ENCODE measurements at regions not wholly inside any gene's neighbourhood (a gene's known extent, or its start where the extent isn't known, plus 50 kb on each side); places are given as distances from the start of the nearest gene placed in this dataset.
"Not testable (repeated sequence)": the region's sequence is repeated elsewhere in the genome, so short reads cannot be mapped to it uniquely, and the experiment has no call there.

GRCh38 chrX:856566-857290 is 226.1 kb downstream of the SHOX start:
- DNase-seq (ENCODE audit: low spot score), result no peak

- DNase-seq (ENCODE audit: low spot score), result no peak
Measured at GRCh38 chrX:853304-853703, 222.7 kb downstream of the SHOX start.

- DNase-seq (ENCODE audit: low spot score), result no peak
Measured at GRCh38 chrX:850471-850916, 219.9 kb downstream of the SHOX start.

- no peak for DNase-seq (ENCODE audit: low spot score)
Measured at GRCh38 chrX:848386-848785, 217.8 kb downstream of the SHOX start.

- DNase-seq (ENCODE audit: low spot score), result no peak
Measured at GRCh38 chrX:843306-843705, 212.7 kb downstream of the SHOX start.

- DNase-seq (ENCODE audit: low spot score), result no peak
Measured at GRCh38 chrX:840556-840955, 210.0 kb downstream of the SHOX start.

- DNase-seq (ENCODE audit: low spot score), result not testable (repeated sequence)
Measured at GRCh38 chrX:838666-839065, 208.1 kb downstream of the SHOX start.

GRCh38 chrX:835857-836256 is 205.3 kb downstream of the SHOX start:
- not testable (repeated sequence) for DNase-seq (ENCODE audit: low spot score)

- DNase-seq (ENCODE audit: low spot score), result no peak
Measured at GRCh38 chrX:830532-830931, 199.9 kb downstream of the SHOX start.

GRCh38 chrX:829145-829544 is 198.6 kb downstream of the SHOX start:
- no peak for DNase-seq (ENCODE audit: low spot score)

GRCh38 chrX:828411-828959 is 197.9 kb downstream of the SHOX start:
- no peak for DNase-seq (ENCODE audit: low spot score)

GRCh38 chrX:826448-826847 is 195.9 kb downstream of the SHOX start:
- DNase-seq (ENCODE audit: low spot score), result no peak

- no peak for DNase-seq (ENCODE audit: low spot score)
Measured at GRCh38 chrX:825991-826390, 195.4 kb downstream of the SHOX start.

GRCh38 chrX:823073-823472 is 192.5 kb downstream of the SHOX start:
- not testable (repeated sequence) for DNase-seq (ENCODE audit: low spot score)

- no peak for DNase-seq (ENCODE audit: low spot score)
Measured at GRCh38 chrX:821327-822107, 190.9 kb downstream of the SHOX start.

- no peak for DNase-seq (ENCODE audit: low spot score)
Measured at GRCh38 chrX:819684-820083, 189.1 kb downstream of the SHOX start.

GRCh38 chrX:817759-818300 is 187.2 kb downstream of the SHOX start:
- no peak for DNase-seq (ENCODE audit: low spot score)

GRCh38 chrX:817147-817546 is 186.6 kb downstream of the SHOX start:
- not testable (repeated sequence) for DNase-seq (ENCODE audit: low spot score)

- no peak for DNase-seq (ENCODE audit: low spot score)
Measured at GRCh38 chrX:816411-816810, 185.8 kb downstream of the SHOX start.

- no peak for DNase-seq (ENCODE audit: low spot score)
Measured at GRCh38 chrX:810186-810585, 179.6 kb downstream of the SHOX start.

- DNase-seq (ENCODE audit: low spot score), result no peak
Measured at GRCh38 chrX:809081-809480, 178.5 kb downstream of the SHOX start.

- no peak for DNase-seq (ENCODE audit: low spot score)
Measured at GRCh38 chrX:806586-806985, 176.0 kb downstream of the SHOX start.

- DNase-seq (ENCODE audit: low spot score), result no peak
Measured at GRCh38 chrX:805988-806387, 175.4 kb downstream of the SHOX start.

All from mucosa of gallbladder (tissue), 1 donor.